Endothelial cell of umbilical vein (primary cell): ENCODE measurements at regions not wholly inside any gene's neighbourhood (a gene's known extent, or its start where the extent isn't known, plus 50 kb on each side); places are given as distances from the start of the nearest gene placed in this dataset.

Experiments
- EZH2 ChIP-seq: IDR thresholded peaks from 2 replicates; pipeline ENCODE4 v1.6.1; 2012; ENCODE audit warnings: borderline replicate concordance, low read depth, mild to moderate bottlenecking, moderate library complexity, low read length, inconsistent platforms; ENCODE audit not compliant: severe bottlenecking
- GATA2 ChIP-seq: IDR thresholded peaks from 2 replicates; pipeline ENCODE4 v1.7.0; 2011; ENCODE audit warnings: low read depth, mild to moderate bottlenecking, moderate library complexity, mixed read lengths, low read length; ENCODE audit not compliant: insufficient read length, insufficient read depth
- JUN ChIP-seq: IDR thresholded peaks from 2 replicates; pipeline ENCODE4 v1.6.1; 2011; ENCODE audit warnings: borderline replicate concordance, low read depth; ENCODE audit not compliant: insufficient read length, insufficient read depth
- MAX ChIP-seq: IDR thresholded peaks from 2 replicates; pipeline ENCODE4 v1.6.1; 2011; ENCODE audit not compliant: insufficient read depth, insufficient read length
- MYC ChIP-seq: IDR thresholded peaks from one replicate; pipeline ENCODE4 v1.6.1; 2011; ENCODE audit warnings: mild to moderate bottlenecking, low read depth, low read length
- POLR2A ChIP-seq: IDR thresholded peaks from 2 replicates; pipeline ENCODE4 v1.6.1; 2012; ENCODE audit warnings: low read depth, mild to moderate bottlenecking, control low read depth, low read length
- POLR2AphosphoS5 ChIP-seq: IDR thresholded peaks from 2 replicates; pipeline ENCODE4 v1.6.1; 2012; ENCODE audit warnings: low read depth, mild to moderate bottlenecking, control low read depth, low read length, moderate library complexity; ENCODE audit not compliant: insufficient read depth
- TF ChIP-seq, protein P1 (sequence below), 2 donors: IDR thresholded peaks; 1 replicate in 1 of 2; 2 replicates in 1 of 2; pipeline ENCODE4 v1.5.1; 2011; ENCODE audit warnings: low read length in 2 of 2, mild to moderate bottlenecking in 2 of 2, moderate library complexity in 2 of 2, control low read depth in 1 of 2, inconsistent platforms in 1 of 2, low read depth in 1 of 2; ENCODE audit not compliant: insufficient read depth in 1 of 2; ENCODE audit errors: extremely low read depth in 1 of 2

DNA sequence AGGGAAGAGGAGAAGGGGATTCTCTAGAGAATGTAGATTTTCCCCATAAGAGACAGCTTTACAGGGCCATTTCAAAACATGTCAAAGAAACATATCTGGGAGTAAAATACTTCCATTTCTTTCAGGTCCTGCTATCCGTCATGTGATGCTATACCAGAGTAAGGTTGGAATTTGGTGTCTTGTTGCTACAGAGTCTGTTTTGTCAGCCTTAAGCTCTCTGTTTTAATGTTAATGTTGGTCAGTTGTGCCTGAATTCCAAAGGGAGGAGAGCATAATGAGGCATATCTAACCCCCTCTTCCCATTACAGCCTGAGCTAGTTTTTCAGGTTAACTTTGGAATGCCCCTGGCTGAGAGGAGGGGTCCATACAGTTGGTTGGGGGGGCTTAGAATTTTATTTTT, 94.7 kb upstream of the CCDC71L start:
- TF ChIP-seq MAX (no peak), MYC (no peak), POLR2A (no peak), EZH2 (no peak), POLR2AphosphoS5 (no peak), GATA2 (no peak), JUN (no peak)
- TF ChIP-seq, protein P1, sequence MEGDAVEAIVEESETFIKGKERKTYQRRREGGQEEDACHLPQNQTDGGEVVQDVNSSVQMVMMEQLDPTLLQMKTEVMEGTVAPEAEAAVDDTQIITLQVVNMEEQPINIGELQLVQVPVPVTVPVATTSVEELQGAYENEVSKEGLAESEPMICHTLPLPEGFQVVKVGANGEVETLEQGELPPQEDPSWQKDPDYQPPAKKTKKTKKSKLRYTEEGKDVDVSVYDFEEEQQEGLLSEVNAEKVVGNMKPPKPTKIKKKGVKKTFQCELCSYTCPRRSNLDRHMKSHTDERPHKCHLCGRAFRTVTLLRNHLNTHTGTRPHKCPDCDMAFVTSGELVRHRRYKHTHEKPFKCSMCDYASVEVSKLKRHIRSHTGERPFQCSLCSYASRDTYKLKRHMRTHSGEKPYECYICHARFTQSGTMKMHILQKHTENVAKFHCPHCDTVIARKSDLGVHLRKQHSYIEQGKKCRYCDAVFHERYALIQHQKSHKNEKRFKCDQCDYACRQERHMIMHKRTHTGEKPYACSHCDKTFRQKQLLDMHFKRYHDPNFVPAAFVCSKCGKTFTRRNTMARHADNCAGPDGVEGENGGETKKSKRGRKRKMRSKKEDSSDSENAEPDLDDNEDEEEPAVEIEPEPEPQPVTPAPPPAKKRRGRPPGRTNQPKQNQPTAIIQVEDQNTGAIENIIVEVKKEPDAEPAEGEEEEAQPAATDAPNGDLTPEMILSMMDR (IDR thresholded peaks at IDR 0.05; ENCODE audit: extremely low read depth in 1 of 2, insufficient read depth in 1 of 2, low read depth in 1 of 2, low read length in 2 of 2), result no peak
